Glutamatergic neuron (in vitro differentiated cells): ENCODE measurements at regions not wholly inside any gene's neighbourhood (a gene's known extent, or its start where the extent isn't known, plus 50 kb on each side); places are given as distances from the start of the nearest gene placed in this dataset.

ENCODE experiments used
- DNase-seq: peaks from one replicate; pipeline ENCODE4 v3.0.0; 2022
- H3K27ac Mint-ChIP-seq: one replicate; pipeline ENCODE4 v1.8.0; 2020; ENCODE audit warnings: mild to moderate bottlenecking, mixed read lengths, inconsistent platforms; ENCODE audit not compliant: unreplicated experiment
- H3K27me3 Mint-ChIP-seq: one replicate; pipeline ENCODE4 v1.8.0; 2020; ENCODE audit warnings: mild to moderate bottlenecking, moderate library complexity, mixed read lengths, inconsistent platforms; ENCODE audit not compliant: unreplicated experiment
- H3K36me3 Mint-ChIP-seq: one replicate; pipeline ENCODE4 v1.8.0; 2020; ENCODE audit warnings: mild to moderate bottlenecking, mixed read lengths, inconsistent platforms; ENCODE audit not compliant: unreplicated experiment
- H3K4me1 Mint-ChIP-seq: one replicate; pipeline ENCODE4 v1.8.0; 2020; ENCODE audit warnings: mild to moderate bottlenecking, low read depth, mixed read lengths, inconsistent platforms; ENCODE audit not compliant: unreplicated experiment
- H3K4me3 Mint-ChIP-seq: one replicate; pipeline ENCODE4 v1.8.0; 2020; ENCODE audit warnings: mild to moderate bottlenecking, mixed read lengths, inconsistent platforms; ENCODE audit not compliant: unreplicated experiment
- H3K9me3 Mint-ChIP-seq: one replicate; pipeline ENCODE4 v1.8.0; 2020; ENCODE audit warnings: mild to moderate bottlenecking, moderate library complexity, mixed read lengths, inconsistent platforms; ENCODE audit not compliant: unreplicated experiment
- TF ChIP-seq, protein P1 (sequence below): fragments of 200-600 bp; sonication (generic); IDR thresholded peaks from one replicate; pipeline ENCODE4 v1.5.0; 2021; ENCODE audit not compliant: partially characterized antibody, unreplicated experiment

DNA sequence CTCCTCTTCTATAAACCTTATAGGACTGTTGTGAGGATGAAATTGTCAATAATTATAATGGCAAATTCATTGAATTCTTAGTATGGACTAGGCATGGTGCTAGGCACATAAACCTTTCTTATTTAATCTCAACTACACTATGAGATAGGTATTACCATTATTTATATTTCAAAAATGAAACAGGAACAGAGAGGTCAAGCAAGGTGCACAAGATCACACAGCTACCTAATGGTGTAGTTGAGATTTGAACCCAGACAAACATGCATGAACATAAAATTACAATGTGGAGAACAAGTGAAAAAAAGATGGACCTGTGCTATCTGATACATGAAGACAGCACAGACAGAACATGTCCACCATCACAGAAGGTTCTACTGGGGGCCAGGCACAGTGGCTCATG is 156.7 kb downstream of the AXIN2 start:
- Mint-ChIP-seq H3K27ac (no peak overlapping the region), H3K9me3 (peaks cover under 1% of the 10 kb centered on the region)

DNA sequence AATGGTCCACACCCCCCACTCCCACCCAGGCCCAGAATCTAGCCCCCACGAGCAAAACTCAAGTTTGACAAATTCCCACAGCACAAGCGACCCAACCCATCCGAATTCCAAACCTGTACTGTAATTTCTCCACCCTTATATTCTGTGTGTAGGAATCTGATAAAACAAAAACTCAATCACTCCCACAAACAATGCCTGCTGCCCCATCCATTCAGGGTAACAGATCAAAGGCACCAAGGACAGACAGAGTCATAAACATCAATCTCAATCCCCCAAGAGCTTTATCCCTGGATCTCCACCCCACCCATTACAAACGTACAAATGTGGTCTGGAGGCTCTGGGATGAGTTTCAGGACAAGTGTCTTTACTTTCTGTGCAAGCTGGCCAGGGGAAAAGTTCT is 157.8 kb downstream of the AXIN2 start:
- no peak overlapping the region for H3K4me3 Mint-ChIP-seq
- peaks cover 9% of the 10 kb centered on the region for H3K4me1 Mint-ChIP-seq
- no peaks in the 10 kb centered on the region for H3K27me3 Mint-ChIP-seq
- no peaks in the 10 kb centered on the region for H3K36me3 Mint-ChIP-seq
- no peaks in the 10 kb centered on the region for H3K9me3 Mint-ChIP-seq
- peak overlapping the region; percentile 82 for H3K27ac Mint-ChIP-seq
- DNase-seq: no peak
- TF ChIP-seq, protein P1, sequence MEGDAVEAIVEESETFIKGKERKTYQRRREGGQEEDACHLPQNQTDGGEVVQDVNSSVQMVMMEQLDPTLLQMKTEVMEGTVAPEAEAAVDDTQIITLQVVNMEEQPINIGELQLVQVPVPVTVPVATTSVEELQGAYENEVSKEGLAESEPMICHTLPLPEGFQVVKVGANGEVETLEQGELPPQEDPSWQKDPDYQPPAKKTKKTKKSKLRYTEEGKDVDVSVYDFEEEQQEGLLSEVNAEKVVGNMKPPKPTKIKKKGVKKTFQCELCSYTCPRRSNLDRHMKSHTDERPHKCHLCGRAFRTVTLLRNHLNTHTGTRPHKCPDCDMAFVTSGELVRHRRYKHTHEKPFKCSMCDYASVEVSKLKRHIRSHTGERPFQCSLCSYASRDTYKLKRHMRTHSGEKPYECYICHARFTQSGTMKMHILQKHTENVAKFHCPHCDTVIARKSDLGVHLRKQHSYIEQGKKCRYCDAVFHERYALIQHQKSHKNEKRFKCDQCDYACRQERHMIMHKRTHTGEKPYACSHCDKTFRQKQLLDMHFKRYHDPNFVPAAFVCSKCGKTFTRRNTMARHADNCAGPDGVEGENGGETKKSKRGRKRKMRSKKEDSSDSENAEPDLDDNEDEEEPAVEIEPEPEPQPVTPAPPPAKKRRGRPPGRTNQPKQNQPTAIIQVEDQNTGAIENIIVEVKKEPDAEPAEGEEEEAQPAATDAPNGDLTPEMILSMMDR: no peak

More for the DNA sequence above, 156.7 kb downstream of the AXIN2 start:
- no peak for DNase-seq
- TF ChIP-seq, protein P1: no peak
- Mint-ChIP-seq H3K4me1 (peaks cover 9% of the 10 kb centered on the region), H3K27me3 (no peaks in the 10 kb centered on the region), H3K4me3 (no peak overlapping the region), H3K36me3 (peaks cover under 1% of the 10 kb centered on the region)

DNA sequence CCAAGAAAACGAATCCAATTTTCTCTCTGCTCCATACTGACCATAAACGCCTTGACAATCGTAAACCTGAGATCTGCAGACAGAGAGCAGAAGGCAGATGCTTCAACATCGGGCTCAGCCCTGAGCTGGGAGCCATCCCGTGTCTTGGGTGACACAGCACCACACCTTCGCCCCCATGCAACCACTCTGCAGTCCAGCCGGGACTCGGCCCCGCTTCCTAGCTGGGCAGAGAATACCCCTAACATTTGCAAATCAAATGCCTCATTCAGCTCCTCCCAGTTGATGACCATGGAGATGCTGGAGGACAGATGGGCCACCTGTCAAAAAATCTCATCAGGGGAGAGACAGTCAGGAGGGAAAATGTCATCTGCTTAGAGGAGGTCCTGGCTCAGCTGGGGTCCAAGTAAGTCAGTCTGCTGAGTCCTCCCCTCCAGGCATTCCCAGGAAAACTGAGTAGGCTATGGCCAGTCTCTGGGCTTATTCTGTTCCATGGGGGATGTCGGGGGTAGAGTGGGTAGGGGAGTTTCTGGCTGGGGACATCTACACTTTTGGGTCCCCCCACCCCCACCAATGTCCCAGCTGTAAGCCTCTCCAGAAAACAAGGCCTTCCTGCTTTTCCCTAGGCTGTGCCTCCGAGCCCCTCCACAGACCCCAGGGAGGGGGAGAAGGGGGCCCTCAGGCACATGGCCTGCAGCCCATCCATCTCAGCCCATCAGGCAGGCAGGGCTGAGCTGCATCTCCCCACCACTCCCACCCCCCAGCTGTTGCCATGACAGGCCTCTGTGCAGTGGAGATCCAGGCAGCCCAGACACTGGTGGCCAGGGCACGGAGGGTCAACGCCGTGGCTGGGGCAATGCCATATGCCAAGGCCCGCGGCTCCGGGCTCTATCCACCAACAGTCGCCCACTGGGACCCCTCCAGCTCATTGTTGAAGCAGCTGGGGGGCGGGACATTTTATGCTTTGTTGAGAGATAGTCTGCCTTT is 158.6 kb downstream of the AXIN2 start:
- TF ChIP-seq, protein P1: no peak

DNA sequence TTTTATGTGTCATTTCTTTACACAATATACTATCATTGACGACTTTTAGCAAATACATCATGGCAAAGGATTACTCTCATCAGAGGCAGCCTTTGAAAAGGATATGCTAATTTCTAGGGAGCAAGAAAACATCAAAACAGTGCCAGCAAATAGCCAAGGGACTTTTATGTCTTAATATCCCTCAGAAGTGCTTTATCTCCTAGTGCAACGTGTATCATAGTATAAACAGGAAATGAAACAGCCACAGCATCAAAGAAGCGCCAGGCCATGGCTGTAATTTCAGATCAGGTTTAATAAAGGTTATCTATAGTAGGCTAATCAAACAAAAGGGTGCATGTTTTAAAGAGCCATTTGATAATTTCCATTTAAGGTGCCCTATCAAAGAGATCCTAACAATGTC is 159.9 kb downstream of the AXIN2 start:
- TF ChIP-seq, protein P1: no peak
- Mint-ChIP-seq H3K27me3 (no peaks in the 10 kb centered on the region), H3K4me3 (no peak overlapping the region), H3K27ac (no peak overlapping the region), H3K36me3 (no peaks in the 10 kb centered on the region), H3K9me3 (no peaks in the 10 kb centered on the region), H3K4me1 (peaks cover 9% of the 10 kb centered on the region)
- no peak for DNase-seq

More for the DNA sequence above, 158.6 kb downstream of the AXIN2 start:
- DNase-seq: peak; percentile 21
- H3K27me3 Mint-ChIP-seq: no peaks in the 10 kb centered on the region
- H3K27ac Mint-ChIP-seq: peak overlapping the region; percentile 66
- peak overlapping the region; percentile 3 for H3K4me3 Mint-ChIP-seq
- H3K9me3 Mint-ChIP-seq: no peaks in the 10 kb centered on the region
- H3K36me3 Mint-ChIP-seq: no peaks in the 10 kb centered on the region
- H3K4me1 Mint-ChIP-seq: peaks cover 9% of the 10 kb centered on the region

GRCh38 chr17:65400701-65401100 is 160.7 kb downstream of the AXIN2 start:
- Mint-ChIP-seq H3K9me3 (no peaks in the 10 kb centered on the region), H3K4me3 (no peak overlapping the region), H3K27ac (no peak overlapping the region), H3K4me1 (peaks cover 9% of the 10 kb centered on the region), H3K36me3 (no peaks in the 10 kb centered on the region), H3K27me3 (no peaks in the 10 kb centered on the region)
- no peak for DNase-seq
- TF ChIP-seq, protein P1: no peak
